DMS79 (cell line): ENCODE measurements at regions not wholly inside any gene's neighbourhood (a gene's known extent, or its start where the extent isn't known, plus 50 kb on each side); places are given as distances from the start of the nearest gene placed in this dataset.
"Not testable (repeated sequence)": the region's sequence is repeated elsewhere in the genome, so short reads cannot be mapped to it uniquely, and the experiment has no call there.

ENCODE experiments used
- DNase-seq: peaks from one replicate; lab custom pipeline; 2025; lab: John Stamatoyannopoulos, UW

- DNase-seq, result no peak
Observed at GRCh38 chr6:27582928-27583725, 110.2 kb upstream of the ZNF184 start.

- no peak for DNase-seq
Observed at GRCh38 chr6:27579973-27580372, 107.1 kb upstream of the ZNF184 start.

GRCh38 chr6:27577922-27578321 lies 105.0 kb upstream of the ZNF184 start:
- DNase-seq, result no peak

GRCh38 chr6:27575594-27576361 lies 102.9 kb upstream of the ZNF184 start:
- no peak for DNase-seq

DNA sequence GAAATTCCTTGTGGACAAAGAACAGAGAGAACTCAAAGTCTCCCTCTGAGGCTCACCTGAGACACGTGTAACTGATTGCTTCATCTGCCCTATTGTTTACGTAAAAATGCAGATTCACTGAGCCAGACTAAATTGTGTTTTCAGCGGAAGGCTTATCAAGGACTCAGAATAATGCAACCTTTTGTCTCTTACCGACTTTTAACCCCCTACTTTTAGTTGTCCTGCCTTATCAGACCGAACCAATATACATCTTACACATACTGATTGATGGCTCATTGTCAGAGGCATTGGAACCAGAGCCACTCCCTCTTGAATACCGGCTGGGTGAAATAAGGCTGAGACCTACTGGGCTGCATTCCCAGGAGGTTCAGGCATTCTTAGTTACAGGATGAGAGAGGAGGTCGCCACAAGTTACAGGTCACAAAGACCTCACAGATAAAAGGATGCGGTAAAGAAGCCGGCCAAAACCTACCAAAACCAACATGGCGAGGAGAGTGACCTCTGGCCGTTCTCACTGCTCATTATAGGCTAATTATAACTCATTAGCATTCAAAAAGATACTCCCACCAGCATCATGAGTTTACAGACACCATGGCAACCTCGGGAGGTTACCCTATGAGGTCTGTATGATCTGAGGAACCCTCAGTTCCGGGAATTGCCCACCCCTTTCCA lies 95.5 kb upstream of the ZNF184 start:
- no peak for DNase-seq

DNA sequence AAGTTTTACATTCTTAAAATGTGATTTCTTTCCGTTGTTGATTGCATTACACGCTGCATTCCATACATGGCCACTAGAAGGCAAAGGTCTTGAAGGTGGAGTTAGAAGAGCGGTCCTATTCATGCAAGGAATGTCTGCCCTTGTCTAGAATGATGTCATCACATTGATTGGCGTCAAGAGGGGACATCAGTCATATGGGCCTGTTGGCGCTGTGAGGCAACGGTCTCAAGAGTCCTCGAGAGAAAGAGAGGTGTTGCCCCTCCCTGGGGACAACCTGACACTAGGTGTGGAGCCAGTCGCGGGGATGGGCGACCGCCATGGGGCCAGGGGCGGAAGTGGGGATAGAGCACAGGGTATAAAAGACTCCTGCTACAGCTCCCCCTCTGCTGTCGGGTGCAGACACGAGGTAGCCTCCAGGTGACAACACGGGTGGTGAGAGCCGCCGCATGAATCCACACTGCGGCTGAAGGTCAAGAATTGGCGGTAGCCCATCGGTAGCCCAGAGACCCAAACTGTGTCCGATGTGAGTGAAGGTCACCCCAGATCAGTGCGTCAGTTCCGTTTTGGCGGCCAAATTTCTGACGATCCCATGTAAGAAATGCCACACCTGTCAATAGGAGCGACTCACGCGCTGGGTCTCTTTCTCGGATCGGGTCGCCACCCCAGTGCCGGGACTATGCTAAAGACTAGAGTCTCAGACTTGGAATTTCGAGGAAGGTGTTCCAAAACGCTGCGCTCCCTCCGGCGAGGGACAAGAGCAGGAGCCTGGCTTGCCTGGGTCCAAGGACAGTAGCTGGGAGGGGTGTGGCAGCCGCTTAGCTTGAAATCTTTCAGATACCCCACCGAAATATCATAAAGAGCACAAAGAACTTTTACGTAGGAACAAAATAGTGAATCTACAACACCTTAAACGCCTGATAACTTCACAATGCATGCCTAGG lies 93.2 kb upstream of the ZNF184 start:
- DNase-seq, result no peak

- DNase-seq, result no peak
Observed at GRCh38 chr6:27562027-27562410, 89.1 kb upstream of the ZNF184 start.

- DNase-seq, result no peak
Observed at GRCh38 chr6:27558028-27558724, 85.3 kb upstream of the ZNF184 start.

DNA sequence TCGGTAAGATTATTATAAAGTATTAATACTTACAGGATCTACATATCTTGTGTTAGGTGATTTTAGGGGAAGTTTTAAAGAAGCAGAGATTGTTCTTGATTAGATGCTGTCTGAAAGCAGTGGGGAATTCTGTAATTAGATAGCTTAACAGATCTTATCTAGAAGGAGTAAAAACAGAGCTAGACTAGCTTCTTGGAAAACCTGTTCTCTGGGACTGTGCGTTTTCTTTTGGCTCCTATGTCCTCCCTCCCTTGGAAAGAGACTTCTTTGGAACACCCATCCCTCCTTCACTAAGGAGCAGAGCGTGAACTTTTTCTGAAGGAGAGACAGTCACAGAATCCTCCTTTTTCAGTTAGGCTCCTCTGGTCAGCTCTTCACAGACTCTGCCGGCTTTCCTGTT lies 83.5 kb upstream of the ZNF184 start:
- no peak for DNase-seq

GRCh38 chr6:27553123-27553904 lies 80.4 kb upstream of the ZNF184 start:
- DNase-seq, result no peak

- no peak for DNase-seq
Observed at GRCh38 chr6:27551607-27552006, 78.7 kb upstream of the ZNF184 start.

GRCh38 chr6:27550692-27551091 lies 77.8 kb upstream of the ZNF184 start:
- no peak for DNase-seq

DNA sequence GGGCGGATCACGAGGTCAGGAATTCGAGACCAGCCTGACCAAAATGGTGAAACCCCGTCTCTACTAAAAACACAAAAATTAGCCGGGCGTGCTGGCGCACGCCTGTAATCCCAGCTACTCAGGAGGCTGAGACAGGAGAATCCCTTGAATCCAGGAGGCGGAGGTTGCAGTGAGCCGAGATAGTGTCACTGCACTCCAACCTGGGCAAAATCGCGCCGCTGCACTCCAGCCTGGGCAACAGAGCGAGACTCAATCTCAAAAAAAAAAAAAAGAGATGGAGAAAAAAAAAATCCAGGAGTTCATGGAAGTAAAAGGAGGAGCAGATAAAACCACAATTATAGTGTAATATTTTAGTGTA lies 76.3 kb upstream of the ZNF184 start:
- DNase-seq, result not testable (repeated sequence)

DNA sequence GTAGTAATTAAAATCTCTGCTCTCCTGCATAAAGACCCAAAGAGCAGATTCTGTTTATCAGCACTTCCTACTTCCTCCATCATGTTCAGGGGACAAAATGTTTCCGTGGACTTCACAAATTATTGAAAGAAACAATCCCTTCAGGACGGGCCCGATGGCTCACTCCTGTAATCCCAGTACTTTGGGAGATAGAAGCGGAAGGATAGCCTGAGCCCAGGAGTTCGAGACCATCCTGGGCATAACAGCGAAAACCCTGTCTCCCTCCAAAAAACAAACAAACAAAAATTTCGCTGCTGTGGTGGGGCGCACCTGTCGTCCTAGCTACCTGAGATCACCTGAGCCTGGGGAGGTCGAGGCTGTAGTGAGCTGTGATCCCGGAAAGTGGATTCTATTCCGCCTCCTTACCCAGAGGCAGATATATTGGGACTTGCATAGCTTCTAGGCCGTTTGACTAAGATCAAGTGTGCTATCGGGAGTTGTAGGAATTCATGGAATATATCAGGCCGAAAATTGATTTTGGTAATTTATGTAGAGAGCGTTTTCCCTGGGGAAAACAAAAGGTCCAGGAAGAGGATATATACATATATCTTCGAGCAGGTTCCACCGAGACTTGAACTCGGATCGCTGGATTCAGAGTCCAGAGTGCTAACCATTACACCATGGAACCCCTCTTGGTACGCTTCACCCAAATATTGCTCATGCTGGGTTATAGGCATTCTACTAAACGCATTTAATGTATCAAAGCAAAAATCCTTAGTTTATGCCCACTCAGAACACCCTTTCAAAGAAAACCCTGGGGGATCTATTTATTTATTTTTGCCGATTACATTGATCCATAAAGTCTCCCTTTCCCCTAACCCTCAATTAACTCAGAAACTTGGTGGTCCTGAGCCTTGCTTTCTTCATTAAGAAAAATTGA lies 74.5 kb upstream of the ZNF184 start:
- DNase-seq, result no peak

- DNase-seq, result no peak
Observed at GRCh38 chr6:27546522-27546921, 73.6 kb upstream of the ZNF184 start.

DNA sequence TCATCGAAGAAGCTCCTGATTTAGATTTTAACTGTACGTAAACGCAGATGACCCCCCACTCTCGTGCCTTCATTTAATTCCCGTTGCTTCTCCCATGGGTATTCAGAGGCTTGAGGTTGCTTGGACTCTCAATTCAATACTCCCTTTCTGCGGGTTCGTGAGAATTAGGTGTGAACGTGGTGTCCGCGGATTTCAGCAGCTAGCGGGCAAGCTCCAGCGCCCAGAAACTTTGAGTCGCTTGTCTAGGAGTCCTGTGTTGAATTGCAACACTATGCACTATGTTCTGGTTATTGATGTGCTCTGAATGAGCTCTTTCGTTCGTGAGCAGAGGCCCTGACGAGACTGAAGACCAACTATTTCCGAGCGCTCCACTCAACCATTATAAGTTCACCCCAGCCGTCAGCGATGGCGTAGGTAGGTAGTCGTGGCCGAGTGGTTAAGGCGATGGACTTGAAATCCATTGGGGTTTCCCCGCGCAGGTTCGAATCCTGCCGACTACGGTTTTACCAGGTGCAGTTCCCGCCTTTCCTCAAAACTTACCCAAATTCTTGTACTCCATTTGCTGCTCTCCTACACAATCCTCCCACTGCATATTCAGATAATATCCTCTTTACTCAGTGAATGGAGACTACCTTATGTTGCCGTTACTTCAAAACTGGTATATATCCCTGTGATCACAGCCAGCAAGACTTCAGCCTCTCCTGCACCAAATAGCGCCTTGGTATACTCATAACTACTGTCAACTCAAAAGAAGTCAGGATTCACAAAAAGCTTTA lies 72.6 kb upstream of the ZNF184 start:
- DNase-seq, result no peak

DNA sequence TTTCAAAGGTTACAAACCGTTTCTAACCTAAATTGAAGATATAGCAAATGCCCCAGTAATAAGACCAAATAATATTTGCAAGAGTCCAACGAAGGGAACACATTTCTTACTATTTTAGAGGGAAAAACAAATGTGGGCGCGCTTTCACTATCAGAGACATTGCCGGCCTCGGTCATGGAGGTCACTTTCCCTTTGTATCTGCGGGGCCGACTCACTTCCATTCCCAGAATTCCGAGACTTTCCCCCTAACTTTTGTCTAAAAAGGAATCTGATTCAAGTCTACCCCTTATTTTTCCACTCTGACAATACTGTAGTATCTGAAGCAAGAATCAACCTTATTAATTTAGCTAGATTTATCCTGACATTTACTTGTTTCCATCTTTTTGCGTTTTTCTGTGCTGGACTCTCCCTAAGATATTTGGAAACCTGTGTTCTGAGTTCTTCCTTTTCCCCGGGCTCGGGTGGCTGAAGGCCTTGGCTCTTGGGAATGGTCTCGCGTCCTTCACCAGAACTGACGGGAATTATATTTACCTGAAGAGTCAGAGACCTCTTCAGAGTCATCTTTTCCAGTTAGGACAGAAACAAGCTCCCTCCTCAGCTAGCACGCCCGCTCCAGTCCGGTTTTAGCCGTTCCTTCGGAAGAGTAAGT lies 71.8 kb upstream of the ZNF184 start:
- no peak for DNase-seq

GRCh38 chr6:27544135-27544534 lies 71.2 kb upstream of the ZNF184 start:
- DNase-seq, result not testable (repeated sequence)
